Fibroblast of skin of right quadriceps (primary cell): ENCODE measurements at regions not wholly inside any gene's neighbourhood (a gene's known extent, or its start where the extent isn't known, plus 50 kb on each side); places are given as distances from the start of the nearest gene placed in this dataset.
"Not testable (repeated sequence)": the region's sequence is repeated elsewhere in the genome, so short reads cannot be mapped to it uniquely, and the experiment has no call there.

Source experiments
- DNase-seq: peaks from one replicate; pipeline ENCODE4 v3.0.0-alpha.2; 2013

DNA sequence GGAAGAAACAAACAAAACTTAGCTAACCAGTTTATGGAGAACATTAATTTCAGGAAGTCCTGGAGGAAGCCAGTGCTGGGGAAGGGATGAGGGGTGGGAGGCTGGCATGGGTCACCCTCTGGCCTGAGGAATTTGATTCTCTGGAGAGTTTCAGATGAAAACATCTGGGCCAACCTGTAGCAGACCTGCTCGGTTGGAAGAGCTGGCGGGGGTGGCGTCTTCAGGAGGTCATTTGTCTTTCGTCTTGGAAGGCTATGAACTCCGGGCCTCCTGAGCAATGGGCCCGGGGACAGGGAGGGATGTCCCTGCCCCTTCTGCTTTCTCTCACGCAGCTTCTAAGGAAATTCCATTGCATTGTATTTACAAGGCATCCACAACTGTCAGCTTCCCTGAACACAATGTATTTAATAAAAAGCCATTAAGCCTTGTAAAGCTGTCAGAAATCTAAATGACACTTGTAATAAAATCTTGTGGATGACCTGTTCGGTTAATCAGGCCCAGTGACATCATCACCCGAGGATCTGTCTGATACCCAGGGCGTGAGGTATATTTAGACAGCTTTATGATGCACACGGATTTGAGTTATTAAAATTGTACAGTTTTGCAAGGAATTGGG is 250.5 kb downstream of the RAB11FIP2 start:
- no peak for DNase-seq

DNA sequence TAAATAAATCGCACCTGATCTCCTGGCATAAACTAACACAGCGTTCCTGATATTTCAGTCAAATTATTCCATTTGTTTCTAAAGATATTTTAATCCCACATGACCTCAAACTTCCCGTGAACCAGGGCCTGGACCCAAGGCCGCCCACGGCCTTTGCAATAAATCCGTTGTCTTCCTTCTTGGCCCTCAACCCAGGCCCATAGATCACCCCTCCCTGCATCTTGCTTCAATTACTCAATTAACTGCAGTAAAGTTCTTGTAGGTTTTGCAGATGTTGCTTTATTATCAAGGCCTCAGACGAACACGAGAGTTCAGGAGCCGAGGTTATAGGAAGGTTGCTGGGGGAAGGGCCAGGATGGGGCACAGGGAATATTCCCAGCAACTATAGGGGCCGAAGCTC is 249.4 kb downstream of the RAB11FIP2 start:
- DNase-seq: no peak

GRCh38 chr10:117801691-117802090 is 245.1 kb downstream of the RAB11FIP2 start:
- no peak for DNase-seq

GRCh38 chr10:117804470-117805011 is 242.2 kb downstream of the RAB11FIP2 start:
- DNase-seq: no peak

GRCh38 chr10:117805139-117805538 is 241.6 kb downstream of the RAB11FIP2 start:
- no peak for DNase-seq

DNA sequence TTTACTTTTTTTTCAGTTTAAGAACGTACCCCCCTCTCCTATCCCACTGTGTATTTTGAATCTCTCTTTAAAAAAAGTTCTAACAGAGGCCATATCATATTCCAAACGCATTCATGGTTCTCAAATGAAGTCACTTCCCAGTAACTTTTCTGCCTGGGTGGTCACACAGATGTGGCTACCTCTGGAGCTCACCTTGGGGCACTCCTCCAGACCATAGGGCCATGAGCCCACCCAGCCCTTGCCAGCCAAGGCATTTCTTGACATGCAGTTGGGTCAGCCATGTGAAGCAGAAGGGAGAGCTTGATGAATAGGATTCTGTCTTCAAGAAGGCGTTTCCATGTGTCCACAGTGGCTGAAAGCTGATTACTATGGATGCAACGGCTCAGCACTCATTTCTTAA is 239.3 kb downstream of the RAB11FIP2 start:
- DNase-seq: no peak

- DNase-seq: not testable (repeated sequence)
Observed at GRCh38 chr10:117815816-117816215, 230.9 kb downstream of the RAB11FIP2 start.

GRCh38 chr10:117817116-117817515 is 229.6 kb downstream of the RAB11FIP2 start:
- DNase-seq: no peak

DNA sequence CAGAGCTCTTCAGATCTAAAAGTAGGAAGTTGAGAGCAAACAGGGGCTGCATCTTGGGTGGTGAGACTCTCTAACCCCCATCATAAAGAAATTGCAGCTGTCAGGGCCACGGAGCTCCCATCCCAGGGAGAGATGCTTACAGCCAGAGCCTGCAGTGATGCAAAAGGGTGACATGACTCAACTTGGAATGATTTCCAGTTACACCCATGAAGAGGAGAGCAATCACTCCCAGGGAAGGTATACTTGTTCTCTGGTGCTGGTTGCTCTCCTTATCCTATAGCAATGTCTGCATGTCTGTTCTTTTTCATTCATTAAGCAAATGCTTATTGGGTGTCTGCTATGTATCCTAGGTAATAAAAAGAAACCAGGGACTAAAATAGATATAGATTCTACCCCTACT is 228.0 kb downstream of the RAB11FIP2 start:
- DNase-seq: peak; percentile 6

DNA sequence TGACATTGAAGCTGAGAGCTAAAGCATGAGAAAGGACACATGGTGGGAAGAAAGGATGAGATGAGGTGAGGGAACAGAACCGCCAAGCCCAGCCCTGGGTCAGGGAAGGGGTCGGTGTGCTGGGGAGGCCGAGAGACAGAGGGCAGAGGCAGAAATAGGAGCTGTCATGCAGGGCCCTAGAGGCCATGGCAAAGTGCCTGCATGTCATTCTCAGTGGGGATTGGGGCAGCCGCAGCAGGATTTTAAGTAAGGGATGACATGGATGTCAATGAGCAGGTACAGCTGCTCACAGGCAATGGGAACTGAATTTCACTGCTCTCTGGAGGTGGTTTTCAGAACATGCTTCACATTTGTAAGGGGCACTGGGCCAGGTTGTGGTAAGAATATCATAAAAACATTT is 227.4 kb downstream of the RAB11FIP2 start:
- DNase-seq: no peak

DNA sequence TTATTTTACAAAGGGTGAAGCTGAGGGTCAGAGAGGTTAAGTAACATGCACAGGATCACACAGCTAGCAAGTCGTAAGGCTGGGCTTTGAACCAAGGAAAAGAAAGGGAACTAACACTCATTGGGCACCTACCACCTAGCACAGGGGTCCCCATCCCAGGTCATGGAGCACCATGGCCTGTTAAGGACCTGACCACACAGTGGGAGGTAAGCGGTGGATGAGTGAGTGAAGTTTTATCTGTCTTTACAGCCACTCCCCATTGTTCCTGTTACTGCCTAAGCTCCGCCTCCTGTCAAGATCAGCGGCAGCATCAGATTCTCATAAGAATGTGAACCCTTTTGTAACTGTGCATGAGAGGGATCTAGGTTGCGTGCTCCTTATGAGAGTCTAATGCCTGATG is 222.8 kb downstream of the RAB11FIP2 start:
- DNase-seq: no peak

DNA sequence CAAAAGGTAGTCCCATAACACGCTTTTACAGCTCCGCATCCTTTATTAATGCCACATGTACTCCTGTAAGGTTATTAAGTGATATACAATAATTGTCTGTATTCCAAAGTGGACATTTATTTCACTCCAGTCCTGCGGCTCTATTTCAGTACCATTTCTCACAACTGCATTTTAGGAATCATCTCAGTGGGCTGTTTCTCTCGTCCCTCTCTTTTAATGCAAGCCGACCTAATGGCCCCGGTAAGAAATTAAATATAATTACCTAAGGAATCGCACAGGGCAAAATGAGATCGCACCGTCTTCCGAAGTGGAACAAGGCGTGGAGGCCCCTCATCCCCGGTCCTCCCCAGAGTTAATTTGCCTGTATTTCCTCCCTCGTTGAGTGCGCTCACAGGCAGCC is 216.5 kb downstream of the RAB11FIP2 start:
- no peak for DNase-seq

GRCh38 chr10:117830787-117831212 is 215.9 kb downstream of the RAB11FIP2 start:
- DNase-seq: peak; percentile 2

DNA sequence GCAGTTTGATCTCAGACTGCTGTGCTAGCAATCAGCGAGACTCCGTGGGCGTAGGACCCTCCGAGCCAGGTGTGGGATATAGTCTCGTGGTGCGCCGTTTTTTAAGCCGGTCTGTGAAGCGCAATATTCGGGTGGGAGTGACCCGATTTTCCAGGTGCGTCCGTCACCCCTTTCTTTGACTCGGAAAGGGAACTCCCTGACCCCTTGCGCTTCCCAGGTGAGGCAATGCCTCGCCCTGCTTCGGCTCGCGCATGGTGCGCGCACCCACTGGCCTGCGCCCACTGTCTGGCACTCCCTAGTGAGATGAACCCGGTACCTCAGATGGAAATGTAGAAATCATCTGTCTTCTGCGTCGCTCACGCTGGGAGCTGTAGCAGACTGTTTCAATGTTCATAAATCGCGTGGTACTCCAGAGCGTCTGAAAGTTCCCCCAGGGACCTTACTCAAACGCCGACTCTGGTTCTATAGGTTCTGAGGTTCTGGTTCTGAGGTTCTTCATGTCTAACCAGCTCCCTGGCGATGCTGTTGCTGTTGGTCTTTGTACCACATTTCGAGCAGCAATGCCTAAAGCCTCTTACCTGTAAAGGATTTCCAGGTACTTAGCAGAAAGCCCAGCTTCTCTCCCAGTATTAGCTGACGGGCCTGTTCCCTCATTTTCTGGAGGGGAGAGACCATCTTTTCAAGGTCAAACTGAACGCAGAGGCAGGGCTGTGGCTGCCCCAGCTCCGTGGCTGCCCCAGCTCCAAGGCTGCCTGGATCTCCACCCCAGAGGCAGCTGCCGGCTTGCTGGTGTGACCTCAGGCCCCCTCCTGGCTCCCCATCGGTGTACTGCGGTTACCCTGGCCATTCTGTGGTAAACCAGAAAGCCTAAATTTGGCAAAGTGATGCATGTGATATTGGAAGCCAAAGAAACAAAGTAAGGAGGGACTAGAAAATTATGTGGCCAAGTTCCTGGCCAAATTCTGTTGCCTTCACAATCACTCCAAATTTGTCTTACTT is 207.9 kb downstream of the RAB11FIP2 start:
- not testable (repeated sequence) for DNase-seq

DNA sequence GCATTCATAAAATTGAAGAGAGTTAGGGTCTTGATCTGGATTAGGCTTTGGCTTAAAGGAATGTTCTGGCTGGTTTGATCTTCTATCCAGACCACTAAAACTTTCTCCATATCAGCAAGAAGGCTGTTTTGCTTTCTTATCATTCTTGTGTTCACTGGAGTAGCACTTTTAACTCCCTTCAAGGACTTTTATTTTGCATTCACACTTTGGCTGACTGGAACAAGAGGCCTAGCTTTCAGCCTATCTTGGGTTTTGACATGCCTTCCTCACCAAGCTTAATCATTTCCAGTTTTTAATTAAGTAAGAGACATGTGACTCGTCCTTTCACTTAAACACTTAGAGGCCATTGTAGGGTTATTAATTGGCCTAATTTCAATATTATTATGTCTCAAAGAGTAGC is 190.3 kb downstream of the RAB11FIP2 start:
- DNase-seq: not testable (repeated sequence)

GRCh38 chr10:117860135-117860534 is 186.6 kb downstream of the RAB11FIP2 start:
- no peak for DNase-seq

DNA sequence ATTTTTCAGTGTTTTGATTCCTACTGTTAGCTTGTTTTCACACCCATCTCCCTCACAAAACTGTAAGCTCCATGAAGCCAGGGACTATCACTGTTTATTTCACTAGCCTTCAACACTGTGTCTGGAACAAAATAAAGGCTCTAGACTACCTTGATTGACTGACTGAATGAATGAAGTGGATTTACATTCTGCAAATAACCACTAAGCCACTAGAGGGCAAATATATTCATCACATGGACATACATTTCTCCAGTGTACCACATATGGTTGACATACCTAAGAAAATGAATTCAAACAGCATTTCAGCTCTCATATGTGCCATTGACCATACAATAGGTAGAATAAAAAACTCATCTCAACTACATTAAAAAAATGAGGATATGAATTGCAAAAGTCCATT is 185.9 kb downstream of the RAB11FIP2 start:
- DNase-seq: peak; percentile 27

GRCh38 chr10:117861329-117861728 is 185.4 kb downstream of the RAB11FIP2 start:
- DNase-seq: peak; percentile 16

- no peak for DNase-seq
Observed at GRCh38 chr10:117863771-117864170, 183.0 kb downstream of the RAB11FIP2 start.

- DNase-seq: peak; percentile 18
Observed at GRCh38 chr10:117865945-117866344, 180.8 kb downstream of the RAB11FIP2 start.

GRCh38 chr10:117868151-117868550 is 178.6 kb downstream of the RAB11FIP2 start:
- DNase-seq: no peak

DNA sequence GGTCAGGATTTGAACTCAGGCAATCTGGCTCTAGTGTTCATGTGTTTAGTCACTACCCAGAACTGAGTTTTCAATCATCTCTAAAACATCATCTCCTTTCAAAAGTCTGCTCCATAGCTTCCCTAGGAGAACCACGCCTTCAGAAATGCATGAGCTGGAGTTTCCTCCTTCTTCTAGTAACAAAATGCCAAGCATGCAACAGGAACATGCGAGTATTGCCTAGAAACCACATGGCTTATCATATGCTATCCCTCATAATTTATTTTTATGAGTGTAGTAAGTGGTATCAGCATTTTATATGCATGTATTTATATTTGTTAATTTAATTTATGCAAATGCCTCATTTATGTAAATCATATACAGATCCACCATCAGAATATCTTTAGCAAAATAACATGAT is 170.9 kb downstream of the RAB11FIP2 start:
- no peak for DNase-seq

GRCh38 chr10:117876210-117876609 is 170.5 kb downstream of the RAB11FIP2 start:
- no peak for DNase-seq

DNA sequence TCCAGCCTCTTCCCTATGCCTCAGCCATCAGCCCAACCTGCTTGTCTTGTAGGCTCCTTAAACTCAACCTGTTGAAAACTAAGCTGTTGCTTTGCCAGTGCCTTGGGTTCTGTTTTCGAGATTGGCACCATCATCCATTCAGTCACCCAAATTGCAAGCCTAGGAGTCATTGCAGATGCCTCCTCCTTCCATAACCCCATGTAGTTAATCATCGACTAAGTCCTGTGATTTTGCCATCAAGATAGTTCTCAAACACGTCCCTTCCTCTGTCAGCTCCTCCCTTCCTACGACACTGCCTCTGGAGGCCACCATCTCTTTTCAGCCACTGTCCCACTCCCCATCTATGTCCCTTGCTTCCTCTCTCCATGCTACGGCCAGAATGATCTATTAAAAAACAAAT is 168.1 kb downstream of the RAB11FIP2 start:
- DNase-seq: no peak
